ENCODE measurements at regions not wholly inside any gene's neighbourhood (a gene's known extent, or its start where the extent isn't known, plus 50 kb on each side); places are given as distances from the start of the nearest gene placed in this dataset.

DNA sequence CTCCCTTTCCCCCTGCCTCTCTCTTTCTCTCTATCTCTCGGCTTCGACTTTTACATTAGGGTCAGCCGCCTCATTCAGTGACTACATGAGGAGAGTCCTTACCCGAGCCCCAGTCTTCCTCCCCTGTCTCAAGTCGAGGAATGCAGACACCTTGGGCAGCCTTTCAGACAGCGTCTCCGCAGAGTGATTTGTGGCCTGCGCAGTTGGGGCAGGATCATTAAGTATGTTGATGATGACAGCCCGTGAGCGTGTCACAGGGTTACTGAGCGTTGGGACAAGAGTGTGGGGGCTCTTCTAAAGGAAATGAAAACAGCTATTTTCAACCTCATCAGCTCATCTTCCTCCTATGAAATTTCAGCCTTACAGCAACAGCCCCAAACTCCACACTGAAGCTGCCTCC lies 312.1 kb upstream of the GATB start:
- Histone ChIP-seq H3K27me3 (ENCODE audit: insufficient read depth, low read length, poor library complexity, severe bottlenecking) (no peaks in the 10 kb centered on the region), H3F3A (ENCODE audit: low read depth) (no peaks in the 10 kb centered on the region), H3K4me1 (ENCODE audit: insufficient read depth, low read length, poor library complexity, severe bottlenecking) (peaks cover 80% of the 10 kb centered on the region), H3K9me2 (replicated peaks; ENCODE audit: low read depth, low read length) (no peaks in the 10 kb centered on the region), H3K9ac (ENCODE audit: low read depth, low read length, poor library complexity, severe bottlenecking) (no peak overlapping the region), H3K36me3 (ENCODE audit: insufficient read depth, low read length) (no peaks in the 10 kb centered on the region), H4K20me1 (ENCODE audit: insufficient read depth, low read length, poor library complexity, severe bottlenecking) (no peaks in the 10 kb centered on the region), H3K9me3 (ENCODE audit: insufficient read depth, low read depth, low read length) (no peaks in the 10 kb centered on the region; the same call in 1 of the 2 replicates), H3K4me2 (ENCODE audit: low read depth, low read length, poor library complexity, severe bottlenecking) (no peak overlapping the region), H3K79me2 (ENCODE audit: insufficient read depth, low read length) (no peaks in the 10 kb centered on the region), H3K4me3 (ENCODE audit: low read length, poor library complexity, severe bottlenecking) (no peak overlapping the region), H2AFZ (ENCODE audit: low read length) (0 out of 2 replicates have a peak overlapping the region, but pooled peaks have one; percentile 5)
- TF ChIP-seq, protein P1, sequence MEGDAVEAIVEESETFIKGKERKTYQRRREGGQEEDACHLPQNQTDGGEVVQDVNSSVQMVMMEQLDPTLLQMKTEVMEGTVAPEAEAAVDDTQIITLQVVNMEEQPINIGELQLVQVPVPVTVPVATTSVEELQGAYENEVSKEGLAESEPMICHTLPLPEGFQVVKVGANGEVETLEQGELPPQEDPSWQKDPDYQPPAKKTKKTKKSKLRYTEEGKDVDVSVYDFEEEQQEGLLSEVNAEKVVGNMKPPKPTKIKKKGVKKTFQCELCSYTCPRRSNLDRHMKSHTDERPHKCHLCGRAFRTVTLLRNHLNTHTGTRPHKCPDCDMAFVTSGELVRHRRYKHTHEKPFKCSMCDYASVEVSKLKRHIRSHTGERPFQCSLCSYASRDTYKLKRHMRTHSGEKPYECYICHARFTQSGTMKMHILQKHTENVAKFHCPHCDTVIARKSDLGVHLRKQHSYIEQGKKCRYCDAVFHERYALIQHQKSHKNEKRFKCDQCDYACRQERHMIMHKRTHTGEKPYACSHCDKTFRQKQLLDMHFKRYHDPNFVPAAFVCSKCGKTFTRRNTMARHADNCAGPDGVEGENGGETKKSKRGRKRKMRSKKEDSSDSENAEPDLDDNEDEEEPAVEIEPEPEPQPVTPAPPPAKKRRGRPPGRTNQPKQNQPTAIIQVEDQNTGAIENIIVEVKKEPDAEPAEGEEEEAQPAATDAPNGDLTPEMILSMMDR (conservative IDR thresholded peaks at IDR 0.05; ENCODE audit: low read length): no peak
- TF ChIP-seq EZH2phosphoT487 (IDR thresholded peaks at IDR 0.05; ENCODE audit: borderline replicate concordance): no peak

DNA sequence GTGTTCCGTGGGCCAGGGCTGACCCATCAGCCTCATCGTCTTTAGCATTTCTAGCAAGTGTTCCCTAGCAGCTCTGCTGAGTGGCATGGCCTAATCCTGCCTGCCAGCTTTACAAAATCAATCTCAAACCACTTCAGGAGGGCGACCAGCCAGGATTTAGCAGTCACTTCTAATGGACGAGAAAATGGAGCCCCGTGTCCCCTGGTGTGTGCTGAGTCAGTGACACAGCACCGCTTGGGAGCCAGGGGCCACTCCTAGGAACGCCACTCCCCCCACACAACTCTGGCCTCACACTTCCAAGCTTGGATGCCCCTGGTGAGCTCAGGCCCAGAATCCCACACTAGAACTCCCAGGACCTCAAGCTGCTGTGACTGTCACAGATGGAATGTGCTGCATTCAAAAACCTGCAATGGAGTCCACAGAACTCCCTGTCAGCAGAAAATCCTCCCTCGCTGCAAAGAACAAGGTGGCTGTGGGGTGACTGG lies 311.2 kb upstream of the GATB start:
- H3K4me3 ChIP-seq (ENCODE audit: low read length, poor library complexity, severe bottlenecking): no peak overlapping the region

DNA sequence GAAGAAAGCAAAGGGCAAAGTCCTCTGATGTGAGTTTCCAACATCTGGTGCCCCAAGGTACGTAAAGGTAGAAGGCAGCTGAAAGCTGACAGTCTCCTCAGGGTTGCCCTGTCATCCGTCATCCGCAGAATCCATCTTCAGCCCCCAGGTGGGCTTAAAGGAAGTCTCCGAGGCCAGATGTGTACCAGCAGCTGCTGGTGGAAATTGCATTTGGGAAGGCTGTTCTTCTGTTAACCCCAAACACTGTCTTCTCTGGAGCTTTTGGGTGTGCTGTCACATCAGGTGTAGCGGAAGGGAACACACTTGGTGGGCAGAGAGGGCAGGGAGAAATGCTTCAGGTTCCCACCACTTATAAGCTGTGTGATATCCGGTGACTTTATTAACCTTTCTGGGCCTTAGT lies 310.0 kb upstream of the GATB start:
- H3K9me2 ChIP-seq (replicated peaks; ENCODE audit: low read depth, low read length): no peaks in the 10 kb centered on the region
- no peaks in the 10 kb centered on the region for H3K9me3 ChIP-seq (ENCODE audit: insufficient read depth, low read depth, low read length)
- no peak overlapping the region for H3K9ac ChIP-seq (ENCODE audit: low read depth, low read length, poor library complexity, severe bottlenecking)
- H3K4me1 ChIP-seq (ENCODE audit: insufficient read depth, low read length, poor library complexity, severe bottlenecking): peaks cover 62% of the 10 kb centered on the region
- H3K79me2 ChIP-seq (ENCODE audit: insufficient read depth, low read length): no peaks in the 10 kb centered on the region
- H3K36me3 ChIP-seq (ENCODE audit: insufficient read depth, low read length): no peaks in the 10 kb centered on the region
- no peak overlapping the region for H3K4me2 ChIP-seq (ENCODE audit: low read depth, low read length, poor library complexity, severe bottlenecking)
- H4K20me1 ChIP-seq (ENCODE audit: insufficient read depth, low read length, poor library complexity, severe bottlenecking): no peaks in the 10 kb centered on the region
- H3K4me3 ChIP-seq (ENCODE audit: low read length, poor library complexity, severe bottlenecking): no peak overlapping the region
- H2AFZ ChIP-seq (ENCODE audit: low read length): no peak overlapping the region
- no peaks in the 10 kb centered on the region for H3K27me3 ChIP-seq (ENCODE audit: insufficient read depth, low read length, poor library complexity, severe bottlenecking)
- no peak for TF ChIP-seq EZH2phosphoT487 (IDR thresholded peaks at IDR 0.05; ENCODE audit: borderline replicate concordance)
- TF ChIP-seq, protein P1 (conservative IDR thresholded peaks at IDR 0.05; ENCODE audit: low read length): no peak
- H3F3A ChIP-seq (ENCODE audit: low read depth): no peaks in the 10 kb centered on the region

More for the DNA sequence above, 311.2 kb upstream of the GATB start:
- Histone ChIP-seq H4K20me1 (ENCODE audit: insufficient read depth, low read length, poor library complexity, severe bottlenecking) (no peaks in the 10 kb centered on the region), H3K9me2 (replicated peaks; ENCODE audit: low read depth, low read length) (no peaks in the 10 kb centered on the region), H3F3A (ENCODE audit: low read depth) (no peaks in the 10 kb centered on the region), H3K4me1 (ENCODE audit: insufficient read depth, low read length, poor library complexity, severe bottlenecking) (peaks cover 72% of the 10 kb centered on the region), H3K9me3 (ENCODE audit: insufficient read depth, low read depth, low read length) (no peaks in the 10 kb centered on the region), H3K36me3 (ENCODE audit: insufficient read depth, low read length) (no peaks in the 10 kb centered on the region), H2AFZ (ENCODE audit: low read length) (no peak overlapping the region), H3K27me3 (ENCODE audit: insufficient read depth, low read length, poor library complexity, severe bottlenecking) (no peaks in the 10 kb centered on the region), H3K9ac (ENCODE audit: low read depth, low read length, poor library complexity, severe bottlenecking) (no peak overlapping the region), H3K79me2 (ENCODE audit: insufficient read depth, low read length) (no peaks in the 10 kb centered on the region), H3K4me2 (ENCODE audit: low read depth, low read length, poor library complexity, severe bottlenecking) (no peak overlapping the region)
- TF ChIP-seq, protein P1 (conservative IDR thresholded peaks at IDR 0.05; ENCODE audit: low read length): no peak
- no peak for TF ChIP-seq EZH2phosphoT487 (IDR thresholded peaks at IDR 0.05; ENCODE audit: borderline replicate concordance)

All from Loucy (cell line).